Activated naive CD8-positive, alpha-beta T cell (primary cell): ENCODE measurements at regions not wholly inside any gene's neighbourhood (a gene's known extent, or its start where the extent isn't known, plus 50 kb on each side); places are given as distances from the start of the nearest gene placed in this dataset.

Experiments used
- H3K27ac Mint-ChIP-seq: one replicate; pipeline ENCODE4 v1.8.0; 2021; ENCODE audit warnings: mixed read lengths
- H3K27me3 Mint-ChIP-seq: one replicate; pipeline ENCODE4 v1.8.0; 2021; ENCODE audit warnings: mixed read lengths
- H3K36me3 Mint-ChIP-seq: one replicate; pipeline ENCODE4 v1.8.0; 2021; ENCODE audit warnings: mixed read lengths
- H3K4me1 Mint-ChIP-seq: one replicate; pipeline ENCODE4 v1.8.0; 2021; ENCODE audit warnings: low read depth, mixed read lengths
- H3K4me3 Mint-ChIP-seq: one replicate; pipeline ENCODE4 v1.8.0; 2021; ENCODE audit warnings: mild to moderate bottlenecking, mixed read lengths
- H3K9me3 Mint-ChIP-seq: one replicate; pipeline ENCODE4 v1.8.0; 2021; ENCODE audit warnings: low read depth, mixed read lengths

GRCh38 chr5:88938488-88938887 is 55.5 kb upstream of the MEF2C start:
- Mint-ChIP-seq H3K4me3 (no peak overlapping the region), H3K4me1 (peaks cover 3% of the 10 kb centered on the region), H3K27ac (no peak overlapping the region), H3K36me3 (no peaks in the 10 kb centered on the region), H3K27me3 (peaks cover 6% of the 10 kb centered on the region), H3K9me3 (no peaks in the 10 kb centered on the region)

GRCh38 chr5:88937406-88937805 is 54.4 kb upstream of the MEF2C start:
- Mint-ChIP-seq H3K36me3 (no peaks in the 10 kb centered on the region), H3K27me3 (peaks cover 6% of the 10 kb centered on the region), H3K27ac (no peak overlapping the region), H3K4me3 (no peak overlapping the region), H3K9me3 (no peaks in the 10 kb centered on the region), H3K4me1 (peaks cover 3% of the 10 kb centered on the region)

- Mint-ChIP-seq H3K36me3 (no peaks in the 10 kb centered on the region), H3K9me3 (no peaks in the 10 kb centered on the region), H3K4me3 (no peak overlapping the region), H3K27ac (no peak overlapping the region), H3K27me3 (peaks cover 6% of the 10 kb centered on the region), H3K4me1 (no peaks in the 10 kb centered on the region)
These were observed 51.5 kb upstream of the MEF2C start for GRCh38 chr5:88934439-88934838.
